Middle frontal gyrus (tissue), 1 donor: ENCODE measurements at regions not wholly inside any gene's neighbourhood (a gene's known extent, or its start where the extent isn't known, plus 50 kb on each side); places are given as distances from the start of the nearest gene placed in this dataset.

Source experiments
- DNase-seq: peaks from one replicate; pipeline ENCODE4 v3.0.0-alpha.2; 2015; ENCODE audit warnings: low spot score; ENCODE audit errors: extremely low spot score

DNA sequence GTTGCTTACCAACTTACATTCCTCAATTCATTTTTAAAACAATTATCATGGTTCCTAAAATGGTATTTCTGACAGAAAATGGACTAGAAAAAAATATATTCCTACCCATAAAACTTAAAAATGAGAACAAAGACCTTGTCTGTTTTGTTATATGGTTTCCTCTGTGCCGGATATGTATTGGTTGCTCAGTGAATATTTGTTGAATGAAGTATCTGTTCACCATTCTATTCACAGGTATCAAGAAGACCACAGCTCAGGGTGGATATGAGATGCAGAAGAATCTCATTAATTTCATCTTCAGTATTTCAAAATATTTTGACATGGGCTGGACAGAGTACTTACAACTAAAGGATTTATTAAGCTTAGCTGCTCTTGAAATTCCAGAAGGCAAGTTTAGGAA, 58.1 kb downstream of the TUSC7 start:
- no peak for DNase-seq

DNA sequence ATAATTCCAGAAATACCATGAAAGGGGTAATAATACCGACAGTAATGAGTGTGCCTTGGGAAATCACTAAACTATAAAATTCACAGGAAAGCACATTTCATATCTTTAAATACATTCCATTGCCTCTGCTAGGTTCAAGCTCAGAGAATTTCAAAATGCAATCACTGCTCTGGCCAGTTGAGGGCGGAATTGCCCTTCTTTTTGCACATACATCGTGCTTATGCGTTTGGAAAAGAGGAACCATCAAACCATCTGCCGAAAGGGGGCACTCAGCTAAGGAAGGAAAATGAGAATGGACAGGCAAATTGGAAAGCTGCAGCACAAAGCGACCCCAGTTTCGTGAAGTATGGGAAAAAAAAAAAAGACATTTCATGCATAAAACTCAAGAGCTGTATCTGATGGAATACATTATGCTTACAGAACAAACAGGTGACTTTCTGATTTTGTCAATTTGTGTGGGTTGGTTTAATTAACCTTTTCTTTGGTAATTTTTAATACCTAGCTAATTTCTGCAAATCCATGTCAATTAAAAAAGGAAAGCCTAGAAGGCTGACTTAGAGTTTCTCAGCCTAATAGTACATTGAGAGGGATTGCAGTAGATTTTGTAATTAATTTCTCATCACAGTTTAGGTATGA, 61.4 kb downstream of the TUSC7 start:
- peak; percentile 81 for DNase-seq

DNA sequence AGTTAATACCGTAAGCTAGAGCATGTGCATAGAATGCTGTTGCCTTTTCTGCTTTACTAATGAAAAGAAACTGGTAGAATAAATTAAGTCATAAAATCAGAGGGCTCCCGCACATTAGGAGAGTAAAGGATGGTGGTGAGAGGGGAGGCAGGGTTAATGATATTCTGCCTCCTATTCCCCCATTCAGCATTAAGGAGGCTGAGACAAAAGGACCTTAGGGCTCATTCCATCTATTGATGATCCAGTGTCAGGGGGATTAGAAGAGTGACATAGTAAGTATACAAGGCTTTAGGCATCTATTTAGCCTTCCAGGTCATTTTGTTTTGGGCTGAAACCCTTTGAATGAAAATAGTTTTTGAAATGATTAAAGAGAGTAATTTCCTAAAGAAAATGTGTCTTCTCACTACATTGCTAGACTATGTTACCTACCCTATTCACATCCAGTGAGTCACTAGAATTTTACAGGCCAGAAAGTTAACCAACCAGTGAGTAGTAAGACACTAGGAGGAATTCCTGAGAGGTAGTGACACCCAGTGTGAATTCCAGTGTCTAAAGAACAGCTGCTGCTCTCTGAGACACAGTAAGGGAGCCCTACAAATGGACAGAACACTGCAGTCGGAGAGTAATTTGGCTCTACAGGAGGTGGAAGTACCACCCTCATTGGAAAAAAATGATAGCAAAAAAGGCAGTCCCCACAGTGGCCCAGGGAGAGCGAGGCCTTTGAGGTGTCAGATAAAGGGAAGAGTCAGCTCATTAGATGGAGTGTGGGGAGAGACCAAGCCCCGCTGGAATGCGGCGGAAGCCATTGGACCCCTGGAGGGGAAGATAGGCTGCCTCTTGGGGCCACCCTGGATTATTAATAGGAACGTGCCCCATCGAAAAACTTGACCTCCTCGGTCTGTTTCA, 67.6 kb downstream of the TUSC7 start:
- DNase-seq = no peak

DNA sequence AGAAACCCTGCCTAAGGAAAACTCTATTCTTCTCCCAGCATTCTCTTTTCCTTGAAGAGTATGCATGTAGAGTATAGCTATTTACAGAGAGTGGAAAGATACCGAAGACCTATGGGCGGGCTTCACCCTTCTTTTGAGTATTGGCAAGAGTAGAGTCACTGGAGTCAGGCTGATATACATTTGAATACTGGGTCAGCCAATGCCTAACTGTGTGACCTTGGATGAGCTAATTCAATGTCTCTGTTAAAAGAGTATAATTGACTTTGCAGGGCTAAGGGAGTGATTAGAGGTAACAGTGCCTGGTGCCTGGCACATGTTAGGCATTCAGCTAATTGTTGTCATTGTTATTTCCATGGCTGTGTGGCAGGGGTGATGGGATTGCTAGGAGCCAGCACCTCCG, 75.6 kb downstream of the TUSC7 start:
- DNase-seq = no peak

DNA sequence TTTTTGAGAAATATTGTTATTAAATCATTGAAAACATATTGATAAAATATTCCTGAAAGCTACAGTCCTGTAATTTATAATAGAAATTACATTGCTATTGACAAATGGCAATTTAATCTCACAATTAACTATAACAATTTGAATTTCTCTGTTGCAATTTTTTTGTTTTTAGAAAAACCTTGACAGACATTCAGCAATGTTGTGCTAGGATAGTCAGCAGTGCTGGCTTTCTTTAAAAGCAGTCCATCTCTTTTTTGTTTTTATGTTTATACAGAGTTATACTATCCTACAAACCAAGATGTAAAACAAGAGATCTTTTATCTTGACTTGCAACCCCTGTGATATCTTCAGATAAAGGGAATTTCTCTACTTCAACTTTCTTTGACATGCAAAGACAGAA, 93.1 kb downstream of the TUSC7 start:
- no peak for DNase-seq

DNA sequence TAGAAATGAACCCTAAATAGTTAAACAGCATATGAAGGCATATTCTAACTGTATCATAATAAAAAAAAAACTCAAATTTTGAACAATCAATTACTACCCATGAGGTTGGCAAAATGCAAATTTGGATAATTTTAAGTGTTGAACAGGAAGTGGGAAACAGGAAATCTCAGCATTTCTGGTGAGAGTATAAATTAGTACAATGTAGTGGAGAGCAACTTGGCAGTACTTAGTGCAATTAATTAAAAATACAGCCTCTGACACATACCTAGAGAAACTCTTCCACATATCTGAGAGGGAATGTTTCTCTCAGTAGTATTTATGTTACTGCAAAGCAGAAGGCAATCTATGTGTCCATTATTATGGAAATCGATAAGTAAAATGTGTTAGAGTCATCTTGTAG, 96.8 kb downstream of the TUSC7 start:
- no peak for DNase-seq

DNA sequence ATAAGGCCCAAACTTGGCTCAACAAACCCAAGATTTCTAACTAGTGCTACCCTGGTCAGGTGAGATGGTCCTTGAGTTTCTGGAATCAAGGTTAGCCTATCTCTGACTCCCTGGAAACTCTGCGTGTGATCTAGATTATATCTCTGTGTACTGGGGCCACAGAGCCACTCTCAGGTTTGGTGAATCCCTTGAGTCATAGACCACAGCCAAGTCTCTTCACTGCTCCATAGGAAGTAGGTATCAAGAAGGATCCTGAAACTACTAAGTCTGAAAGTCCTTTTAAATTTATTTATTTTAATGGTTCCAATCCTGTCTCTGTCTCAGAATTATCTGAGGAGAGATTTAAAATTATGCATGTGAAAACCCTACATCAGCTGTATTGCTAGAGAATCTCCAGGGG, 99.1 kb downstream of the TUSC7 start:
- no peak for DNase-seq

DNA sequence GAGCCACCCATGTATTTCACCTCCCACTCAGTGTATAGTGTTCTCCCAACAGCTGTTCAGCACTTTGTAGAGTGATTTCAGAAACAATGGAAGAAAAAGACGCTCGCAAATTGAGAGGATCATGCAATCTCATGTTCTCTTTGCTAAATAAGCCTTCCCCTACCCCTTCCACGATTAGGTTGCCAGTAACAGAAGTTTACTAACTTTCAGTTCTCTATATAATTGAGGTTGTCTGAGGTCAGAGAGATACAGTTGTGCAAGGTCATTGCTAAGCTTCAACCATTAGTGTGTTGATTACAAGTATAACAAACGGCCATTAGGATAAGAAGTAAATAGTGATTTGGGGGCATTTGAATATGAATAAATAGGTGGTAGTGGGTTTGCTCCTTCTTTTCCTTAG, 99.6 kb downstream of the TUSC7 start:
- no peak for DNase-seq

DNA sequence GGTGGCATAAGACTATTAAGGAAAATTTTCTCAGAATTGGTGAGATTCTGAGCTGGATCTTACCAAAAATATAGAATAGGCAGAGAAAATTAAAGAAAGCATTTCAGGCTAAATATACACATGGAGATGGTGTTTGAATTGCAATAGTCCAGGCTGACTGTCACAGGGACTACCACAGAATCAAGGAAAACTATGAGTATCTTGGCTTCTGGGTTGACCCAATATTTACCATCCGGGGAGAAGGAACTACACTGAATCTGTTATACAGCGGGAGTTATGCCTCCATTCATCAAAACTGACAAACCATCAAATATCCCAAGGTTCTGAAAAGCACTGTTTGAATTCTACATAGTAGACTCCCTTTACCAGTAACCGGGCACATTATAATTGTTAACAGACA, 102.2 kb downstream of the TUSC7 start:
- DNase-seq = no peak

DNA sequence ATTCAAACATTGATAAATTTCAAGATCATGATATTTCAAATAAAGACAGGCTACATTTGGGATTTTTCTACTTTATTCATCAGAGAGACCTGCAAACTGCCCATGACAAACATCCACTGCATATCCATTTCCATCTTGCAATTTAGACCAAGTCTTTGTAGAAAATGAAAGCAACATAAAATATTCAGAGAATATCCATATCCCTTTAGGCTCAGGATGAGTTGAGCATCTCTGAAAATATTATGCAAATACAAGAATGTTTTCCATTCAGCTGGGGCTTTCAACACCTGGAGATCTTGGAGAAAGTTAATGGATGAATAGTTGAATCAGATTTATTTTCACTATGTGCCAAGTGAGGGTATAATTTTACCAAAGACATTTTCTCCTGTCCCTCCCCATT, 103.4 kb downstream of the TUSC7 start:
- DNase-seq = no peak

DNA sequence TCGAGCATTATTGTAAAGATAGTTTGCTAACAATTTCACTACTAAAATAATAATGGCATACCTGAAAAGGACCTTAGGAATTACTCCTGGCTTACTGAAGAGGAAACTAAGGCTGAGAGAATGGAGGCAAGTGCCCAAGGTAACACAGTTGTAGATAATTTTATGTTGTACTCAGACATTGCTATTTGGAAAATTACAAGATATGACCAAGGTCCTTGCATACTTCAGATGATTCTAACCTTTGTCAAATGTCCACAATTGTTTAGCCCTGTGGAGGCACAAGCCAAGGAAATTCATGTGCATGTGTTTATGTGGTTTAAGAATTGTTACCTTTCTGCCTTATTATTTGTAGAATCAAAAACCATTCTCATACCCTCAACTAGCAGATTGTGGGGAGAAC, 105.7 kb downstream of the TUSC7 start:
- DNase-seq = no peak

DNA sequence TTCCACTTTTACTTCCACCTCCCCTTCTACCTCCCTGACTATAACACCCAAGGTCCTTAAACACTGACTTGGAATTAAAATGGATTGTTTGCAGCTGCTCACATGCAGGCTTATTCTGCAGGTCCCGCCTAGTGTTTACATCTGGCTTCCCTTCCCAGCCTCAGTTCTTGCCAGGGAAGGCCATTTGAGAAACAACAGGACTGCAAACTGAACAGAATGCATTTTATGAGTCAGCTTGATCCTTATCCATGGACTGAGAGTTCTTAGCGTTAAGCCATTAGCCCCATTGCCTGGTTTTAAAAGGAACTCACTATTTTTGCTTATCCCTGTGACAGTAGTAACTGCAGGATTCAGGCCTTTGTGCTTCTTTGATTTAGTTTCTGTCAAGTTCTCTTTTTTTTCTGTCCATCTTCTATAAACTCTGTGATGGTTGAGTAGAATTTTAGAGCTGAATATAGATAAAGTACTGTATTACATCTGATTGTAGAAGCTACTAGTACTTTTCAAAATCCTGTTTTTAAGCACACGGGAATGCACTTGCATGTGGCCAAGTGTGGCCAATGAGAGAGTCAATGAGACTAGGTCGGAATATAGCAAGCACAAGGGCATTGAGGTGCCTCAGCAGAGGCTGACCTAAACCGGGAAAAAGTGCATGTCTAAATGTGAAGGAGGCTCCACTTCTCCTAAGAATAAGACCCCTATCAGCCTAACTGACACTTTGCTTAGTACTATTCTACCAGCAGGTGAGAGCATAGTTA, 106.4 kb downstream of the TUSC7 start:
- DNase-seq = no peak

DNA sequence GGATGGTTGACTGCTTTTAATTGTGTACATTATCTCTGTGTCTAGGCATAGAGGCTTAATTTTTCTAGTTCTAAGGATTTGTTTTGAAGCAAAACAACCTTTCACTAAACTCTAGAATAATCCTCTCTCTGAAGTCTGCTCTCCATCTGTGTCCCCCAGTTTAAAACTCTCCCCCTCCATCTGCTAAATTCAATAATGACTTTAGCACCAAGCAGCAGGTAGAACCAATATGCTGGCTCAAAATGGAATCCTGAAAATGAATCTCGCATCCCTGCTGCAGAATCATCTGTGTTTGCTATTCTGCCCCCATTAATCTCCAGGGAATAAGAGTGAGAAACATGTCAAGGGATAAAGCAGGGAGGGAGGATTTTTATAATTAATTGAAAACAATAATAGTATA, 111.8 kb downstream of the TUSC7 start:
- no peak for DNase-seq

DNA sequence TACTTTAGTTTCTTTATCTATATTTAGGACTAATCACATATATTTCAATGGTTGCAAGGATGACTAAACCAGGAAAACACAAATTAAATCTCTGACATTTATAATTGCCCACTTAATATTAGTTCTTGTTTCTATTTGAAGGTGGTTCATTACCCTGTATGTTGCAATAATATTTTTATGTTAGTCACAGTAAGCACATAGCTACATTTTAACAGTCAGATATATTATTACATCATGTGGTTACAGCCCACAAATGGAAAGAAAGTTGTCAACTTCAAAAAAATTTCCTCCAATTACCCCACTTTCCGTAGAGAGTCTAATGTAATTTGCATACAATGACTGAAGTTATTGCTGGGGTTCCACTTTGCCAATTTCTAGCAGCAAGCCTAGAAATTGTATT, 114.6 kb downstream of the TUSC7 start:
- no peak for DNase-seq

DNA sequence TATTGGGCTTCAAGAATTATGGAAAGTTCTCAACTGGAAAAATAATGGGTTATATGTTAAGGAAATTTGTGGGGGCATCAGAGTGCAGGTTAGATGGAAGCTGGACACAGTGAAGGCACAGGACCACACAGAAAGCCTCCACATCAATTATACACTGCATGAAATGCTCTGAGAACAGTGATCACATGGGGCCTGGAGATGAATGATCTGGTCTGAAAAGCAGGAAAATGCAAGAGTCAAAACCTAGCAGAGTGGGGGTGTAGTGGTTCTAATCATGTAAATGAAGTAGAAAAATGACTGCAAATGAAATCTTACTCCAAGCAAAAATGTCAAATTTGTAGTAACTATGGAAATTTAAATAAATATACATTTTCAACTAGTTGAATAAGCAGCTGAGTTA, 123.6 kb downstream of the TUSC7 start:
- no peak for DNase-seq

DNA sequence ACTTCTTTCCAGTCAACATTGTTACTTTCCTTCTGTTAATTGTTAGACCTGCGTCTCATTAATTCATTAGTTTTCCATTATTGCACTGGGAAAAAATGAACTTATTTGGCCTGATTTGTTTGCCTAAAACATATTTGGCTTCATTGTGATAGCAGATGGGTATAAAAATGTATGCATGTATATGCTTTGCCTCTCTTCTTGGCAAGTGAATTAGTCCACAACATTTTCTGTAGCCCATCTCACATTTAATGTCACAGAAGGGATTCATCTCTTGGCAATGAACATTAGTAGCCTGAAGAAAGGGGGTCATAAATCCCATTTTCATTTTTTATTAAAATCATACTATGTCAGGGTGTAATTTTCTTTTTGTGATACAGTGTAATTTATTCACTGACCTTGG, 125.2 kb downstream of the TUSC7 start:
- DNase-seq = no peak

DNA sequence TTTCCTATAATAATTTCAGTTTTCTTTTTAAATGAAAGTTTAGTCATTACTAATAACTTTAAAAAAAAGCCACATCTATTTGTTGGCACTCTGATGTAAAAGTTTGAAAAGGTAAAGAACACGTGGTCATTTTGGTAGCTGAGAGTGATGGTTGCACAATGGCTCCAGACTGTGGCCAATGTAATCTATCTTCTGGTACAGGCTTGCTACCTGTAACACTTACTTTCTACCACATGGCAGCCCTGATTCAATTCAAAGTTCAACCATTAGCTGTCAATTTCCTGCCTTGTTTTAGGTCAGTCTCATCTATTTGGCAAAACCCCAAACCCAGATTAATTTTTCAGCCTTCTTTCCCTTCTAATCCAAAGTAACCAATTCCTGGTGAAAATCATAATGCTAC, 126.1 kb downstream of the TUSC7 start:
- DNase-seq = no peak

DNA sequence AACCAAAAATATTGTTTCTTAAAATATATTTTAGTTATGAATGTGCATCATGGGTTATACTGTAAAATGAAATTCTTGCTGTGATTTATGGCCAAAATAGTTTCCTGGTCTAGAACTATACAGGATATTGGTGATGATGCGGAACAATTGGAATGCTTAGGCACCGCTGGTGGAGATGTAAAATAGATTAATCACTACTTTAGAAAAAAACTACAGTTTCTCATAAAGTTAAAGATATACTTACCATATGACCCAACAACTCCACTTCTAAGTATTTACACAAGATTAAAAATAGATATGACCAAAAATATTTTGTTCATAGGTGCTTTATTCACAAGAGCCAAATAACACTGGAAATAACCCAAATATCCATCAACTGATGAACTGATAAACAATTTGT, 126.7 kb downstream of the TUSC7 start:
- DNase-seq = no peak

DNA sequence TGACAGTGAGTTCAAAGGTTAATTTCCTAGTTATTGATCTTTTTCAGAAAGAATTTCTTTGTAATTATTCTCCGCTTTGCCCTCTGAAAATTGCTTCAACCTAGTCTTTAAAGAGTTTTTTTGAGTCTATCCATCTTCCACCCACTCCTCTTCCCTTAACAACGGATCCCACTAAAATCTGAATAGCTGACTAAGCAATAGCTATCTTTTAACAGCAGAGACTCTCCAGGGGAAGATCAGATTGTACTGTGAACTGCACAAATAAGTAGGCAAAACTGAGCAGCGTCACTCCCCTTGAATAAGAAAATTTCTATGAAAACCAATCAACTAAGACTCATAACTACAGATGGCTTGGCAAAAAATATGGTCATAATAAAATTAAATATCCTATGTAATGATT, 127.9 kb downstream of the TUSC7 start:
- DNase-seq = no peak

DNA sequence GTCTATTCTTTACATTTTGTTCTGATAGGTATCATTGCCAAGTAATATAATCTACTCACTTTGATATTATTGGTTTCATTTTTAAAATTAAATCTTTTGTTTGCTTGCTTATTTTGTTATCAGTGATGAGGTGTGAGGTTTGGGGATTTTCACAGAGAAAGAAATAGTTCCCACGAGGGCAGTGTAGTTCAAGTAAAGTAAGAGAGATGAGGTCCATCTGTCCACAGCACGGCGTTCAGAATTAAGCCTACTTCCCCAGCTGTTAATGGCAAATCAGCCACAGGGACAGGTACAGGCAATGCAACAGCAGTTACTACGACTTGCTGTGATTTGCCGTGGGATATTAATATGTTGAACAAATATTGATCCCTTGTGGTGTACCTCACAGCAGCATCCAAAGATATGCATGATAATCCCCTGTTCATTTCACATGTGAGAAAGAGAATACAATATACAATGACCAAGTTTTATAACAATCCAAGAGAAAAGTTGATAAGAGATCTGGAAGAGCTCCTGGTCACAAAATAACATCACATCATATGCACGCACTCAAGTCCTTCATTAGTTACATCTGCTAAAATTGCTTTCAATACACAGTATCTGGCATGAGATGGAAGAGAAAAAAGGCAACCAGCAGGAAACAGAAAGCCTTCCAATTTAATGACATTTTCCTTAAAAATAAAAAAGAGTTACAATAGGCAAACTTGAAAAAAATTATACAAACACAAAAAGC, 131.6 kb downstream of the TUSC7 start:
- no peak for DNase-seq

DNA sequence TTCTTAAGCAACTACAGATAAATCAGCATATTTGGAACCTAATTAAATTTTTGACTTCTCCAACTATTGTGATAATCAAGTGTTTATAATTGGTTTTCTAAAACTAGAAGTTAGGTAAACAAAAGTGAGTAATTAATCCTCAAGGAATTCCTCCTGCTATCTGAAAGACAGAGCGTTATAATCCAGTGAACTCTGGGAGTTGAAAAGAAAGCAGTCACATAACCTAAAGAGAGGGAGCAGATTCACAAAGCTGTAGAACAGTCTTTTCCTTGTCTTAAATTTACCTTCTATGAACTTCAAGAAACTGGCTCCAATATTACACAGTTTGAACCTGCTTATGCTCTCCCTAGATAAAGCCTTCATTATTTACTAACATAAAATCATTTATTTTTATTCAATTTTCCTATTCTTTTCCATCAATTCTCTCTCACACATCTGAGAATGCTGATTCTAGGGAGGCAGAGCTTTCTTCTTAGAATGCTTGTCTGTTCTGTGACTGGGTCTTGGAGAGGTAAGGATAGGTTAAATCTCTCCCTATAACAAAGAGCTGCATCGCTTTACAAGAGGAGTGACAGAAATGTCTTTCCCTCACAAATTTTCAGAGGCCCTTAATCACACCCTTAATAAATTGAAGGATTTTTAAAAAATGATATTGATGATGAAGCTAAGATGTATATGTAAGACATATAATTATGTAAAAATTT, 132.8 kb downstream of the TUSC7 start:
- no peak for DNase-seq
